ENCODE measurements at regions not wholly inside any gene's neighbourhood (a gene's known extent, or its start where the extent isn't known, plus 50 kb on each side); places are given as distances from the start of the nearest gene placed in this dataset.

GRCh38 chr12:128109236-128109635 lies 157.7 kb upstream of the TMEM132C start:
- ChIA-PET POLR2A (no interaction called here), CTCF (ENCODE audit: unreplicated experiment) (no interaction called here)
- TF ChIP-seq CTCF (conservative IDR thresholded peaks at IDR 0.05; ENCODE audit: low read length): no peak
- TF ChIP-seq EZH2phosphoT487 (IDR thresholded peaks at IDR 0.05; ENCODE audit: borderline replicate concordance, low read depth, low read length): no peak
- no TSS peak for BruUV-seq (replicated peaks)
- no peak for DNase-seq (ENCODE audit: low spot score)
- intact Hi-C loops (cut with micrococcal nuclease; ENCODE audit: unreplicated experiment): no loop called here
- no peak overlapping the region for H3K27ac ChIP-seq (ENCODE audit: low read depth, low read length, poor library complexity, severe bottlenecking)
- H3K9me2 ChIP-seq (ENCODE audit: insufficient read depth, low read length): no peaks in the 10 kb centered on the region
- no peaks in the 10 kb centered on the region for H3K79me2 ChIP-seq (ENCODE audit: insufficient read depth, low read depth, low read length)
- no peaks in the 10 kb centered on the region for H3K9me3 ChIP-seq (ENCODE audit: low read length)
- H3K36me3 ChIP-seq (ENCODE audit: insufficient read depth, low read length): no peaks in the 10 kb centered on the region
- no peaks in the 10 kb centered on the region for H3K4me1 ChIP-seq (ENCODE audit: insufficient read depth, low read length, poor library complexity, severe bottlenecking)
- H4K20me1 ChIP-seq (ENCODE audit: insufficient read depth, low read length): no peaks in the 10 kb centered on the region
- H3K4me3 ChIP-seq (ENCODE audit: low read depth, low read length, poor library complexity, severe bottlenecking): no peak overlapping the region
- H2AFZ ChIP-seq (ENCODE audit: low read length): no peak overlapping the region
- H3K4me2 ChIP-seq (ENCODE audit: low read length): no peak overlapping the region

DNA sequence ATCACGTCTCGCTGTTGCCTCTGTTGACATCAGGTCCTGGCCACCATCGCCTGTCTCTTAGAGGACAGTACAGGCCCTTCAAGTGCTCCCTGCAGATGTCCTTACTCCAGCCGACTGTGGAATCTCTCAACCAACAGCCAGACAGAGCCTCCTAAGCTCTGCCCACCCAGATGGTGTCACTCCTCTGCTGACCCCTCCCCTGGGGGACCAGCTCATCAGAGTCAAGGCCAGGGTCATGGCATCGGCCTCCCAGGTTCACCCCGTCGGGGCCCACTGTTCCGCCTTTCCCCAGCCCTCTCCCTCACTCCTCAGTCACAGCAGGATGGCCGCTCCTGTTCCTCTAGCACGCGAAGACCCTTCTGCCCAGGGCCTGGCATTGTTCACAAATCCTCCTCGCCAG lies 157.3 kb upstream of the TMEM132C start:
- H3K4me2 ChIP-seq (ENCODE audit: low read length): no peak overlapping the region
- H3K27ac ChIP-seq (ENCODE audit: low read depth, low read length, poor library complexity, severe bottlenecking): no peak overlapping the region
- no peak overlapping the region for H2AFZ ChIP-seq (ENCODE audit: low read length)
- no peaks in the 10 kb centered on the region for H4K20me1 ChIP-seq (ENCODE audit: insufficient read depth, low read length)
- TF ChIP-seq EZH2phosphoT487 (IDR thresholded peaks at IDR 0.05; ENCODE audit: borderline replicate concordance, low read depth, low read length) (no peak), CTCF (conservative IDR thresholded peaks at IDR 0.05; ENCODE audit: low read length) (no peak)
- H3K9me2 ChIP-seq (ENCODE audit: insufficient read depth, low read length): no peaks in the 10 kb centered on the region
- no peaks in the 10 kb centered on the region for H3K36me3 ChIP-seq (ENCODE audit: insufficient read depth, low read length)
- ChIA-PET POLR2A (no interaction called here), CTCF (ENCODE audit: unreplicated experiment) (no interaction called here)
- H3K79me2 ChIP-seq (ENCODE audit: insufficient read depth, low read depth, low read length): no peaks in the 10 kb centered on the region
- BruUV-seq (replicated peaks): no TSS peak
- no peak for DNase-seq (ENCODE audit: low spot score)
- H3K4me3 ChIP-seq (ENCODE audit: low read depth, low read length, poor library complexity, severe bottlenecking): no peak overlapping the region
- no peaks in the 10 kb centered on the region for H3K9me3 ChIP-seq (ENCODE audit: low read length)
- intact Hi-C loops (cut with micrococcal nuclease; ENCODE audit: unreplicated experiment): no loop called here
- no peaks in the 10 kb centered on the region for H3K4me1 ChIP-seq (ENCODE audit: insufficient read depth, low read length, poor library complexity, severe bottlenecking)

- Histone ChIP-seq H4K20me1 (ENCODE audit: insufficient read depth, low read length) (no peaks in the 10 kb centered on the region), H3K4me3 (ENCODE audit: low read depth, low read length, poor library complexity, severe bottlenecking) (no peak overlapping the region), H3K4me2 (ENCODE audit: low read length) (no peak overlapping the region), H3K9me3 (ENCODE audit: low read length) (no peaks in the 10 kb centered on the region), H3K79me2 (ENCODE audit: insufficient read depth, low read depth, low read length) (no peaks in the 10 kb centered on the region), H3K9me2 (ENCODE audit: insufficient read depth, low read length) (no peaks in the 10 kb centered on the region), H3K4me1 (ENCODE audit: insufficient read depth, low read length, poor library complexity, severe bottlenecking) (no peaks in the 10 kb centered on the region), H3K27ac (ENCODE audit: low read depth, low read length, poor library complexity, severe bottlenecking) (no peak overlapping the region), H2AFZ (ENCODE audit: low read length) (no peak overlapping the region), H3K36me3 (ENCODE audit: insufficient read depth, low read length) (no peaks in the 10 kb centered on the region)
- intact Hi-C loops (cut with micrococcal nuclease; ENCODE audit: unreplicated experiment): no loop called here
- TF ChIP-seq CTCF (conservative IDR thresholded peaks at IDR 0.05; ENCODE audit: low read length): no peak
- no peak for TF ChIP-seq EZH2phosphoT487 (IDR thresholded peaks at IDR 0.05; ENCODE audit: borderline replicate concordance, low read depth, low read length)
- ChIA-PET POLR2A (no interaction called here), CTCF (ENCODE audit: unreplicated experiment) (no interaction called here)
- no TSS peak for BruUV-seq (replicated peaks)
- DNase-seq (ENCODE audit: low spot score): no peak
These were observed 155.6 kb upstream of the TMEM132C start for GRCh38 chr12:128111333-128111732.
